IMR-90 (cell line): ENCODE measurements at regions not wholly inside any gene's neighbourhood (a gene's known extent, or its start where the extent isn't known, plus 50 kb on each side); places are given as distances from the start of the nearest gene placed in this dataset.

ENCODE experiments used
- ATAC-seq: fragments of 200-7000 bp; cut with Tn5 transposase; 2 replicates; pipeline ENCODE4 v1.9.1; 2020; ENCODE audit warnings: low read depth, mild to moderate bottlenecking, moderate library complexity
- BruUV-seq: library from RNA; stranded (reverse); fragments of 400-500 nt; replicated peaks from 2 replicates; lab custom pipeline; 2021; lab: Mats Ljungman, UMichigan
- CTCF ChIA-PET: fragments of 300-600 bp; formaldehyde crosslinking; extraction: SDS; loops from one replicate; lab custom pipeline; 2021; ENCODE audit warnings: antibody characterized with exemption; lab: Yijun Ruan, JAX
- POLR2A ChIA-PET: fragments of 300-600 bp; sonication (Branson Sonifier 250); formaldehyde crosslinking; loops from one replicate; lab custom pipeline; 2022; ENCODE audit warnings: antibody characterized with exemption; ENCODE audit not compliant: unreplicated experiment; lab: Charles Lee
- DNase-seq: peaks from one replicate; pipeline ENCODE4 v3.0.0; 2013
- H2AFZ ChIP-seq: replicated peaks from 2 replicates; pipeline ENCODE3; 2013; ENCODE audit warnings: low read length, mild to moderate bottlenecking; ENCODE audit not compliant: poor library complexity
- H2AK5ac ChIP-seq: 2 replicates; pipeline ENCODE4 v1.6.1; 2013; ENCODE audit warnings: low read depth, low read length, inconsistent platforms
- H2AK9ac ChIP-seq: replicated peaks from 2 replicates; pipeline ENCODE3; 2013; ENCODE audit warnings: mild to moderate bottlenecking, low read depth, low read length, moderate library complexity; ENCODE audit not compliant: poor library complexity
- H2BK120ac ChIP-seq: 2 replicates; pipeline ENCODE4 v1.6.1; 2013; ENCODE audit warnings: low read depth, low read length, inconsistent platforms
- H2BK15ac ChIP-seq: 3 replicates; pipeline ENCODE4 v1.6.1; 2013; ENCODE audit warnings: low read depth, low read length, inconsistent platforms
- H2BK20ac ChIP-seq: 2 replicates; pipeline ENCODE4 v1.6.1; 2013; ENCODE audit warnings: low read depth, mild to moderate bottlenecking, inconsistent platforms, low read length, moderate library complexity
- H2BK5ac ChIP-seq: 2 replicates; pipeline ENCODE4 v1.6.1; 2013; ENCODE audit warnings: mild to moderate bottlenecking, low read depth, low read length, inconsistent platforms; ENCODE audit not compliant: poor library complexity, severe bottlenecking
- H3K14ac ChIP-seq: replicated peaks from 2 replicates; pipeline ENCODE4 v1.6.1; 2013; ENCODE audit warnings: low read depth, low read length, inconsistent platforms
- H3K18ac ChIP-seq: 2 replicates; pipeline ENCODE4 v1.6.1; 2013; ENCODE audit warnings: low read depth, low read length, control low read depth
- H3K23ac ChIP-seq: 2 replicates; pipeline ENCODE4 v1.6.1; 2013; ENCODE audit warnings: low read depth, low read length, inconsistent platforms
- H3K27ac ChIP-seq: 2 replicates; pipeline ENCODE4 v1.5.1; 2013; ENCODE audit warnings: mild to moderate bottlenecking, control low read depth, low read length; ENCODE audit not compliant: insufficient read depth
- H3K27me3 ChIP-seq: 2 replicates; pipeline ENCODE4 v1.6.1; 2013; ENCODE audit warnings: low read length; ENCODE audit not compliant: control insufficient read depth, insufficient read depth
- H3K36me3 ChIP-seq: 2 replicates; pipeline ENCODE4 v1.6.1; 2013; ENCODE audit warnings: low read length, mixed read lengths; ENCODE audit not compliant: control insufficient read depth, insufficient read depth
- H3K4ac ChIP-seq: 2 replicates; pipeline ENCODE4 v1.6.1; 2013; ENCODE audit warnings: low read depth, low read length, inconsistent platforms
- H3K4me1 ChIP-seq: 2 replicates; pipeline ENCODE4 v1.6.1; 2013; ENCODE audit warnings: low read length, mixed read lengths; ENCODE audit not compliant: control insufficient read depth, insufficient read depth
- H3K4me2 ChIP-seq: 2 replicates; pipeline ENCODE4 v1.6.1; 2013; ENCODE audit warnings: low read depth, mild to moderate bottlenecking, control low read depth, low read length, moderate library complexity
- H3K4me3 ChIP-seq: 2 replicates; pipeline ENCODE4 v1.5.1; 2013; ENCODE audit warnings: low read depth, mild to moderate bottlenecking, control low read depth, low read length, moderate library complexity; ENCODE audit not compliant: insufficient read depth
- H3K56ac ChIP-seq: 2 replicates; pipeline ENCODE4 v1.6.1; 2013; ENCODE audit warnings: low read length, inconsistent platforms; ENCODE audit not compliant: insufficient read depth; ENCODE audit errors: extremely low read depth
- H3K79me1 ChIP-seq, 2 experiments: 2 replicates each; pipeline ENCODE4 v1.6.1; 2013; ENCODE audit warnings: low read length in 2 of 2, inconsistent platforms in 1 of 2, low read depth in 1 of 2
- H3K9ac ChIP-seq: 2 replicates; pipeline ENCODE4 v1.6.1; 2013; ENCODE audit warnings: low read depth, low read length, control low read depth
- H3K9me1 ChIP-seq: 2 replicates; pipeline ENCODE4 v1.6.1; 2013; ENCODE audit warnings: low read length, inconsistent platforms; ENCODE audit not compliant: insufficient read depth
- H3K9me3 ChIP-seq: 2 replicates; pipeline ENCODE4 v1.6.1; 2013; ENCODE audit warnings: low read length; ENCODE audit not compliant: control insufficient read depth, insufficient read depth
- H4K20me1 ChIP-seq: 2 replicates; pipeline ENCODE4 v1.6.1; 2013; ENCODE audit warnings: low read length, inconsistent platforms; ENCODE audit not compliant: insufficient read depth
- H4K5ac ChIP-seq: 2 replicates; pipeline ENCODE4 v1.6.1; 2013; ENCODE audit warnings: mild to moderate bottlenecking, low read depth, low read length, control low read depth
- H4K8ac ChIP-seq, 2 experiments: 2 replicates each; pipeline ENCODE4 v1.6.1; 2013; ENCODE audit warnings: low read depth in 2 of 2, low read length in 2 of 2, control low read depth in 1 of 2, inconsistent platforms in 1 of 2
- H4K91ac ChIP-seq: 2 replicates; pipeline ENCODE4 v1.6.1; 2013; ENCODE audit warnings: low read depth, low read length, inconsistent platforms; ENCODE audit not compliant: insufficient read depth
- BHLHE40 ChIP-seq: fragments of 150-350 bp; IDR thresholded peaks from 2 replicates; pipeline ENCODE4 v1.6.1; 2016; ENCODE audit warnings: mild to moderate bottlenecking, low read depth, low read length
- MAFK ChIP-seq: IDR thresholded peaks from 2 replicates; pipeline ENCODE4 v1.6.1; 2012; ENCODE audit warnings: low read depth, low read length, improper control_type of control experiment
- MXI1 ChIP-seq: IDR thresholded peaks from 2 replicates; pipeline ENCODE4 v1.6.1; 2012; ENCODE audit warnings: low read depth, mild to moderate bottlenecking, low read length, moderate library complexity, borderline replicate concordance
- RAD21 ChIP-seq: IDR thresholded peaks from 2 replicates; pipeline ENCODE4 v1.6.1; 2012; ENCODE audit warnings: low read length, improper control_type of control experiment
- RCOR1 ChIP-seq: IDR thresholded peaks from 2 replicates; pipeline ENCODE4 v1.6.1; 2012; ENCODE audit warnings: mild to moderate bottlenecking, low read length, improper control_type of control experiment; ENCODE audit not compliant: insufficient replicate concordance
- WGBS, 2 experiments: methylation state at CpG; one replicate each; pipeline versions ENCODE4 v1.1.5 to v1.1.7; 2013; ENCODE audit warnings: missing lambda C conversion rate in 2 of 2; ENCODE audit not compliant: insufficient read length in 1 of 2; ENCODE audit errors: extremely low coverage in 2 of 2; 5-methylcytosine and 5-hydroxymethylcytosine counted together
- dilution Hi-C: fragments of 300-500 bp; cut with HindIII; formaldehyde crosslinking; loops from one replicate; pipeline ENCODE4 v1.14.3; 2018; ENCODE audit warnings: low sequenced_read_pairs; ENCODE audit not compliant: unreplicated experiment
- in situ Hi-C: fragments of 300-500 bp; cut with MboI; formaldehyde crosslinking; loops from 3 replicates; pipeline ENCODE4 v1.14.3; 2019; ENCODE audit warnings: low sequenced_read_pairs, inconsistent platforms, mixed read lengths
- intact Hi-C: fragments of 100-400 bp; cut with micrococcal nuclease; formaldehyde crosslinking; loops from 2 replicates; pipeline ENCODE4 v1.10.0; 2022

- H4K8ac ChIP-seq, result no peak overlapping the region
- no peak overlapping the region for H3K56ac ChIP-seq
- H4K91ac ChIP-seq, result no peak overlapping the region
- no peaks in the 10 kb centered on the region for H3K79me1 ChIP-seq
- H4K20me1 ChIP-seq, result no peaks in the 10 kb centered on the region
- no peak overlapping the region for H2BK20ac ChIP-seq
- no peak overlapping the region for H3K23ac ChIP-seq
- intact Hi-C loops (no loop called here), dilution Hi-C loops (no loop called here), in situ Hi-C loops (no loop called here)
- no peak overlapping the region for H2AK5ac ChIP-seq
- no TSS peak for BruUV-seq
- H3K18ac ChIP-seq, result no peak overlapping the region
- H3K9ac ChIP-seq, result no peak overlapping the region
- peaks cover 2% of the 10 kb centered on the region for H3K27me3 ChIP-seq
- H3K4me3 ChIP-seq, result no peak overlapping the region
- no peak overlapping the region for H3K4me2 ChIP-seq
- H3K9me3 ChIP-seq, result no peaks in the 10 kb centered on the region
- 87% methylated on average over 5 of the region's 13 CpGs; no CpG with 5 or more reads in 1 of the 2 experiments for WGBS, 2 experiments
- no peak for TF ChIP-seq MAFK
- no peak for TF ChIP-seq MXI1
- no peak for TF ChIP-seq RAD21
- no peak for TF ChIP-seq BHLHE40
- TF ChIP-seq RCOR1, result no peak
- H2BK5ac ChIP-seq, result no peak overlapping the region
- peaks cover 10% of the 10 kb centered on the region; the same call in 1 of the 2 replicates for H3K9me1 ChIP-seq
- H2AK9ac ChIP-seq, result no peak overlapping the region
- DNase-seq (no peak), ATAC-seq (no peak)
- no peak overlapping the region for H3K14ac ChIP-seq
- no peak overlapping the region for H4K5ac ChIP-seq
- POLR2A ChIA-PET, result no interaction called here
- H2BK15ac ChIP-seq, result no peak overlapping the region
- H3K4ac ChIP-seq, result no peak overlapping the region
- H3K36me3 ChIP-seq, result no peaks in the 10 kb centered on the region
- CTCF ChIA-PET, result no interaction called here
- no peak overlapping the region for H3K27ac ChIP-seq
- no peak overlapping the region for H2BK120ac ChIP-seq
- H3K4me1 ChIP-seq, result peaks cover 9% of the 10 kb centered on the region
- H2AFZ ChIP-seq, result no peak overlapping the region
Observed at GRCh38 chr6:4671587-4672115, 104.6 kb upstream of the CDYL start.
